SK-N-MC (cell line): ENCODE measurements at regions not wholly inside any gene's neighbourhood (a gene's known extent, or its start where the extent isn't known, plus 50 kb on each side); places are given as distances from the start of the nearest gene placed in this dataset.

Experiments
- EZH2 ChIP-seq: fragments of 200-600 bp; sonication (generic); IDR thresholded peaks from one replicate; pipeline ENCODE4 v1.6.1; 2017; ENCODE audit warnings: antibody characterized with exemption
- POLR2AphosphoS5 ChIP-seq: IDR thresholded peaks from 2 replicates; pipeline ENCODE4 v1.6.1; 2012; ENCODE audit warnings: mild to moderate bottlenecking, low read depth, low read length, borderline replicate concordance

DNA sequence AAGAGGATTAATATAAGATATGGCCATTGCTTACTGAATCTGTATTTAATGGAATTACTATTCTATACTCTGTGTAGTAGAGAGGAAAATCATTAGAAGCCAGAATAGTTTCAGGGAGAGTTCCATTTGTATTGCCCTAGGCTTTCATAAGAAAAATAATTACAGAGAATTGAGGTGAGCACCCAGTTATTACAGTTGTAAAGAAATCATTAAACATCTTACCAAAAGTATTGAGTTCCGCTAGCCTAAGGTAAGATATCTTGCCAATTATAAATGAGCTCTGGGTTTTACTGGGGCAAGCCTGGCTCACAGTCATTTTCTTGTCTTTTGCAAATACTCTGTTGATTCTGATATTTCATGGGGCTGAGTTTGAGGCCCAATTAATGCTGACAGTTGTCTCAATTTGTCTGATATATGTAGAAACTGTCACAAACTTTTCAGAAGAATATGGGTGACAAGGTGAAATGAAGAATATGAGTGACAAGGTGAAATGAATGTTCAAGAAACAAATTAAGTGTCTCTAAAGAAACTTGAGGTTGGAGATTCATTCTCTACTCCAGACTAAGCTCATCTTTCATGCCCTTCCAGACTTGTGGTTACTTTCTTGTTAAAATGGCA, 127.8 kb downstream of the PTGER3 start:
- TF ChIP-seq POLR2AphosphoS5 (no peak), EZH2 (no peak)
